HG02571 (cell line): ENCODE measurements at regions not wholly inside any gene's neighbourhood (a gene's known extent, or its start where the extent isn't known, plus 50 kb on each side); places are given as distances from the start of the nearest gene placed in this dataset.

Experiments used
- ATAC-seq: cut with Tn5 transposase; IDR thresholded peaks from one replicate; pipeline ENCODE4 v1.9.1; 2021; ENCODE audit warnings: mild to moderate bottlenecking, moderate library complexity; ENCODE audit not compliant: unreplicated experiment

- ATAC-seq = no peak
Measured at GRCh38 chr5:52710310-52710971, 77.3 kb upstream of the ITGA1 start.

GRCh38 chr5:52710972-52711596 is 76.6 kb upstream of the ITGA1 start:
- no peak for ATAC-seq

GRCh38 chr5:52712354-52712753 is 75.4 kb upstream of the ITGA1 start:
- ATAC-seq = no peak

GRCh38 chr5:52725065-52725746 is 62.5 kb upstream of the ITGA1 start:
- ATAC-seq = no peak

- no peak for ATAC-seq
Measured at GRCh38 chr5:52725808-52726207, 61.9 kb upstream of the ITGA1 start.

GRCh38 chr5:52727020-52727419 is 60.7 kb upstream of the ITGA1 start:
- ATAC-seq = no peak

GRCh38 chr5:52727576-52727975 is 60.1 kb upstream of the ITGA1 start:
- ATAC-seq = no peak

GRCh38 chr5:52728224-52728623 is 59.5 kb upstream of the ITGA1 start:
- no peak for ATAC-seq

GRCh38 chr5:52728686-52729085 is 59.0 kb upstream of the ITGA1 start:
- ATAC-seq = no peak

- no peak for ATAC-seq
Measured at GRCh38 chr5:52731274-52732027, 56.3 kb upstream of the ITGA1 start.

GRCh38 chr5:52734557-52734956 is 53.2 kb upstream of the ITGA1 start:
- ATAC-seq = no peak

GRCh38 chr5:52735139-52735538 is 52.6 kb upstream of the ITGA1 start:
- no peak for ATAC-seq
